Neural crest cell (in vitro differentiated cells): ENCODE measurements at regions not wholly inside any gene's neighbourhood (a gene's known extent, or its start where the extent isn't known, plus 50 kb on each side); places are given as distances from the start of the nearest gene placed in this dataset.

Experiments used
- DNase-seq: peaks from one replicate; pipeline ENCODE4 v3.0.0; 2021; ENCODE audit warnings: low read depth, mixed read lengths, low spot score
- H3K27ac Mint-ChIP-seq: one replicate; pipeline ENCODE4 v1.8.0; 2021; ENCODE audit warnings: mild to moderate bottlenecking, mixed read lengths; ENCODE audit not compliant: unreplicated experiment
- H3K27me3 Mint-ChIP-seq: 2 replicates; pipeline ENCODE4 v1.8.0; 2021; ENCODE audit warnings: low read depth, mild to moderate bottlenecking, mixed read lengths
- H3K36me3 Mint-ChIP-seq: 2 replicates; pipeline ENCODE4 v1.8.0; 2021; ENCODE audit warnings: low read depth, mild to moderate bottlenecking, mixed read lengths
- H3K4me1 Mint-ChIP-seq: 2 replicates; pipeline ENCODE4 v1.8.0; 2021; ENCODE audit warnings: mixed read lengths
- H3K4me3 Mint-ChIP-seq: one replicate; pipeline ENCODE4 v1.8.0; 2021; ENCODE audit warnings: mild to moderate bottlenecking, mixed read lengths
- H3K9me3 Mint-ChIP-seq: 2 replicates; pipeline ENCODE4 v1.8.0; 2021; ENCODE audit warnings: mixed read lengths
- CTCF ChIP-seq: fragments of 200-600 bp; sonication (generic); conservative IDR thresholded peaks from 2 replicates; pipeline ENCODE4 v1.5.0; 2021; ENCODE audit warnings: antibody characterized with exemption, mild to moderate bottlenecking

- H3K27me3 Mint-ChIP-seq, result no peaks in the 10 kb centered on the region
- peaks cover 5% of the 10 kb centered on the region for H3K9me3 Mint-ChIP-seq
- no peak for DNase-seq
- no peak overlapping the region for H3K4me3 Mint-ChIP-seq
- no peak for TF ChIP-seq CTCF
- H3K4me1 Mint-ChIP-seq, result no peaks in the 10 kb centered on the region
- H3K36me3 Mint-ChIP-seq, result no peaks in the 10 kb centered on the region
- H3K27ac Mint-ChIP-seq, result no peak overlapping the region
These were observed 926.1 kb upstream of the MANEA start for GRCh38 chr6:94651239-94651638.

DNA sequence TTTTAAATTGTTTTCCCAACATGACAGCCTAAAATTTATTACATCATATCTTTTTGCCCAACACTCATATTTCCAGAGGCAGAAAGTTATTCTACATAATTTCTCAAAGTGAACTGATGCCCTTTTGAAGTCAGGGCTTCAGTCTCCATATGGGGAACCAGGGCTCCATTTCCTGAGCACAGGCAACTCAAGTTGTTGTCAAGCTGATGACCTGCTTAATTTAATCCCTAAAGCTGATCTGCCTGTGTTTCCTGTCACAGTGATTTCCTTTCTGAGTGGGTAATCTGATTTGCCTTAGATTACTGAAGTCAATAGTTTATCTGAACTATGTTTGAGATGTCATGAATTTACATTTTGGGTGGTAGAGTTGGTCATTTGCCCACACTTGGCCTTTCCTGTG is 932.1 kb upstream of the MANEA start:
- Mint-ChIP-seq H3K36me3 (no peaks in the 10 kb centered on the region), H3K4me1 (no peaks in the 10 kb centered on the region), H3K27ac (no peak overlapping the region), H3K9me3 (peaks cover 2% of the 10 kb centered on the region), H3K27me3 (no peaks in the 10 kb centered on the region), H3K4me3 (no peak overlapping the region)
- no peak for TF ChIP-seq CTCF
- DNase-seq, result no peak

GRCh38 chr6:94639564-94639963 is 937.8 kb upstream of the MANEA start:
- no peak overlapping the region for H3K4me3 Mint-ChIP-seq
- no peak for DNase-seq
- peaks cover 4% of the 10 kb centered on the region for H3K4me1 Mint-ChIP-seq

GRCh38 chr6:94636780-94637385 is 940.5 kb upstream of the MANEA start:
- H3K36me3 Mint-ChIP-seq, result no peaks in the 10 kb centered on the region
- peaks cover 4% of the 10 kb centered on the region for H3K4me1 Mint-ChIP-seq
- peak; percentile 66 for TF ChIP-seq CTCF
- no peak for DNase-seq
- no peak overlapping the region for H3K27ac Mint-ChIP-seq
- H3K9me3 Mint-ChIP-seq, result no peaks in the 10 kb centered on the region
- H3K27me3 Mint-ChIP-seq, result no peaks in the 10 kb centered on the region
- no peak overlapping the region for H3K4me3 Mint-ChIP-seq

More at GRCh38 chr6:94639564-94639963, 937.8 kb upstream of the MANEA start:
- Mint-ChIP-seq H3K36me3 (no peaks in the 10 kb centered on the region), H3K9me3 (no peaks in the 10 kb centered on the region), H3K27ac (no peak overlapping the region), H3K27me3 (no peaks in the 10 kb centered on the region)
- no peak for TF ChIP-seq CTCF

DNA sequence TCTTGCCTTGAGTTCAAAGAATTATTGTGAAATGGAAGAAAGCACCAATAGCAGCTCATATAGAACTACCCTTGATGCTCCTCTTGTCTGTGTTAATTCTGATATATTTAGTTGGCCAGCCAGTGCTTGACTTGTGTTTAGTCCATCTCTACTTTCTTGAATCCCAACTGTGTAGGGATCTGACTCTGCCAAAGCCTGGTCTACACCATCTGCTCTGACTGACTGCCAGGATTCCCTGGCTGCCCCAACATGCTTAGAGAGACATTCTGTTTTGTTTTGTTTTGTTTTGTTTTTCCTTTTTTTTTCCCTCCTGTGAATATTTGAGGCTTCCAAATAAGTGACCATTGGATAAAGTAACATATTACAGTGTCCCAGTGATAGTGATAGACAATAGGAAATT is 953.7 kb upstream of the MANEA start:
- DNase-seq, result no peak
- Mint-ChIP-seq H3K27me3 (no peaks in the 10 kb centered on the region), H3K4me3 (no peak overlapping the region), H3K4me1 (no peaks in the 10 kb centered on the region), H3K9me3 (no peaks in the 10 kb centered on the region), H3K36me3 (no peaks in the 10 kb centered on the region), H3K27ac (no peak overlapping the region)
- TF ChIP-seq CTCF, result no peak
